Superior temporal gyrus (tissue), 1 donor: ENCODE measurements at regions not wholly inside any gene's neighbourhood (a gene's known extent, or its start where the extent isn't known, plus 50 kb on each side); places are given as distances from the start of the nearest gene placed in this dataset.

Experiments
- DNase-seq: peaks from one replicate; pipeline ENCODE4 v3.0.0-alpha.2; 2016; ENCODE audit errors: extremely low spot score

GRCh38 chr1:207971331-207972219 is 60.6 kb upstream of the CD34 start:
- no peak for DNase-seq

- no peak for DNase-seq
Observed at GRCh38 chr1:207970329-207971233, 59.7 kb upstream of the CD34 start.

DNA sequence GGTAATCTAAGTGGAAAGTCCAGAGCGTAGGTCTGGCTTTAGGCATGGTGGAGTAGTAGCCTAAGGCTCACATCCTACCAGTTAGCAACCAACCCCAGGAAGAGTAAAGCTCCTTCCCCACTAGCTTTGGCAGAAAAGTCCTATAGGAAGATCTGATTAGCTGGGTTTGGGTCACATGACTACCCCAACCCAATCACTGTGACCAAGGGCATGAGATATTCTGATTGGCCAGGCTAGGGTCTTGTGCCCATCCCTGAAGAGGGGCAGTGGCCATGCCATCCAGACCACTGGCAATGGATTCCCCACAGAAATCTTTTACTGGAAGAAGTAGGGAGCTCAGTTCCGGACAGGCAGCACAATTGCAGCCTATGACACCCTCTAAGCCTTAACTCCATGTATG is 58.6 kb upstream of the CD34 start:
- DNase-seq: no peak

- DNase-seq: no peak
Observed at GRCh38 chr1:207968521-207969009, 57.6 kb upstream of the CD34 start.

GRCh38 chr1:207967703-207968102 is 56.8 kb upstream of the CD34 start:
- DNase-seq: no peak

- DNase-seq: no peak
Observed at GRCh38 chr1:207966521-207966920, 55.6 kb upstream of the CD34 start.

DNA sequence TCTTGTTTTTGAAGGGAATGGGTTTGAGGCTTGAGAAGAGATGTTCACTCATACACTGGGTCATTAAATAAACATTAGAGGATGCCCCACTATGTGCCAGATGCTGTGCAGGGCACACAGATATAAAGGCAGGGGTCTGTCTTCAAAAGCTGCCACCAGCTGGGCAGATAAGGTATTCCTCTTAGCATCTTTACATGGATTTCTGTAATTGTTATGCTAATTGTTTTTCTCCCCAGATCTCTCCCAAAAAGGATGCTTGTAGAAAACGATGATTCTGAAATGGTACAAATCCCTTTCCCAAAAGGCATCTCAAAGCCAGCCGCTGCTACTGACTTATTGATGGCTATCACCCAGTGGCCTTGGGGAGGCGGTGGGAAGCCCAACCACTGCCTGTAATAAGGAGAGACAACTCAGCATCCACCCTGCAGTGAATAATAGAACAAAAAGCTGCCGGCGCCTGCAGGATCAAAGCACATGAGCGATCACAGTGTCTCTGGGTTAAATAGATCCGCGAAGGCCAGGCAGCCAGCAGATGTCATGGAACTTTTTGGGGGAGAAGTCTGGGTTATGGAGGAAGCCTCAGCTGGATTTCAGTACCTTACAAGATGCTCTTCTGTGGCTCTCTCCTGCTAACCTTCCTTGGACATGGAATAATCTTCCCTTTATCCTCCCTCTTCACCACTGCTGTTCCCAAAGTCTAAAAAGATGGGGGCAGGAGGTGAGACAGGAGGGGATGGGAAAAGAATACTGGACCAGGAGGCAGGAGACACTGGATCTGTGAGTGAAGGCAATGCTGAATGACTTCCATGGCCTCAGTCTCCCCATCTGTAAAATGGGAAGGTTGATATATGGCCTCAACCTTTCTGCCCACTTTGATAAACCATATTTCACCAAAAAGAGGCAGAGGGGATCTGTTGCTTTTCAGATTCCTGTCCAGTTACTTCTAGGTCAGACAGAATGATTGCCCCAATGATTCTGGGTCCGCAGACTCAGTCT is 54.8 kb upstream of the CD34 start:
- no peak for DNase-seq

GRCh38 chr1:207964195-207964966 is 53.5 kb upstream of the CD34 start:
- no peak for DNase-seq

DNA sequence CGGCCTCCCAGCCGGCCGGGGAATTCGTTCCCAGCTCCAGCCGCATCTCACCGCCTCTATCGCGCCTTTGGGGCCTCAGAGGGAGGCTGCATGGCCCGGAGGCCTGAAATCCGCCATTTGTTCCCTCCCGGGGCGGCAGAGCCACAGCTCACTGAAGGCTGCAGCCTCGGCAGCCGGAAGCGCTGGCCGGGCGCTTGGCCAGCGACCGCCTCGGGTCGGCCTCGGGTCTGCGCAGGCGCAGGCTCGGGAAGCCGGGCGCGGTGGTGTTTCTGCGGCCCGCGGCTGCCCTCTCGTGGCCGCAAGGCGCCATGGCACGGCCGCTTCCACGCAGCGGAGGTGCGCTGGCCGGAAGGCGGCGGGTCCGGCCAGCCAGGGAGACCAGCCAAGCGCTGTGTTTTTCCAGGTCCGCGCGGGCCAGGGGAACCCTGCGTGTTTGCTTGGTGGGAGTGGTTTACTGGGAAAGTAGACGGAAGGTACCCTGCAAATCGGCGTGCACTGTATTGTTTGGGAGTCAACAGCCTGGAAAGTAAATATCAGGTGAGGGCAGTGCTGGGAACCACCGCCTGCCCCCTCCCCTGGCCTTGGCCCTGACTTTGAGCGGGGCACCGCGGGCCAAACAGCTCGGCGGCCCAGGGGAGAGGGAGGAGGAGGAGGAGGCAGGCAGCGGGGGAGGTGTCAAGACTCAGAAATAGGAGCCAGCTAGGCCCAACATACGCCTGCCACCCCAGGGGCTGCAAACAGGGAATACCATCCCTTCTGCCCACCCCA is 52.7 kb upstream of the CD34 start:
- DNase-seq: peak; percentile 91

DNA sequence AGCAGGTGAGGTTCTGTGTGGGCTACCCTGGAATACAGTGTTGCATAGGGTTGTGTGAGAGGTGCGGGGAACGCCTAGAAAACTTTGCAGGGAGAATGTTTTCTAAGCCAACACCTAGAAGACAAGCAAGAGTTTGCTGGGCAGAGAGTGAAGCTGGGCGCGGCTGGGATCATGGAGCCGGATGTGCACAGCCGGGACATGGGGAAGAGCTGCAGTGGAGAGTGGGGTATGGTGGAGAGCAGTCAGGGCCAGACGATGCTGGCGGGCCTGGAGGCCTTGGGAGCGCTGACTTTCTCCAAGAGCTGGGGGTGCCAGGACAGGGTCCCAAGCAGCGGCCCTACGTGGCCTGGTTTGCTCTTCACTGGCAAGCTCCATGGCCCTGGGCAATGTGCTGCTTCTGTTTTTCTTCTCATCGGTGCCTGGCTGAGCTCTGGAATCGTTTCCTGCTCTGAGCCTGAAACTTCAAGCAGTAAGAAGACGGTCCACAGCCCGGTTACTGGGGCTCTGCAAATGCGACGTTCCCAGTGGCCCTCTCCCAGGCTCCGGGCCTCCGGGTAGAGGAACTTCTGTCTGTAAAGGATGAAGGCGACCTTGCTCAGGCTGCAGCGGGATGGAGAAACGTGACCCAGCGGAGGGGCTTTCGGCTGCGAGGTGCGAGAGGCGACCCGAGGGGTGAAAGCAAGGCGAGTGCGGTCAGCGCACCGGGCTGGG is 51.9 kb upstream of the CD34 start:
- DNase-seq: peak; percentile 71
